GM23338 (cell line): ENCODE measurements at regions not wholly inside any gene's neighbourhood (a gene's known extent, or its start where the extent isn't known, plus 50 kb on each side); places are given as distances from the start of the nearest gene placed in this dataset.

Experiments used
- ATAC-seq: fragments of 200-7000 bp; cut with Tn5 transposase; 3 replicates; pipeline ENCODE4 v1.9.1; 2020
- DNase-seq: peaks from one replicate; pipeline ENCODE4 v3.0.0-alpha.2; 2015; ENCODE audit warnings: low spot score
- H2AFZ ChIP-seq: fragments of 200-600 bp; sonication (generic); 2 replicates; pipeline ENCODE4 v1.8.0; 2016; ENCODE audit warnings: antibody characterized with exemption, mild to moderate bottlenecking, moderate library complexity
- H3F3A ChIP-seq: fragments of 200-600 bp; sonication (generic); replicated peaks from 2 replicates; pipeline ENCODE4 v1.8.0; 2017; ENCODE audit warnings: antibody characterized with exemption, mixed run types, low read depth
- H3K27ac ChIP-seq: fragments of 200-600 bp; sonication (generic); 2 replicates; pipeline ENCODE4 v1.6.1; 2016; ENCODE audit warnings: low read depth
- H3K27me3 ChIP-seq: fragments of 200-600 bp; sonication (generic); 2 replicates; pipeline ENCODE4 v1.8.0; 2016; ENCODE audit warnings: mild to moderate bottlenecking, mixed run types, moderate library complexity; ENCODE audit not compliant: insufficient read depth
- H3K36me3 ChIP-seq: fragments of 200-600 bp; sonication (generic); 2 replicates; pipeline ENCODE4 v1.8.0; 2016; ENCODE audit warnings: mild to moderate bottlenecking; ENCODE audit not compliant: insufficient read depth
- H3K4me1 ChIP-seq: fragments of 200-600 bp; sonication (generic); 2 replicates; pipeline ENCODE4 v1.8.0; 2016; ENCODE audit warnings: mild to moderate bottlenecking, moderate library complexity; ENCODE audit not compliant: insufficient read depth
- H3K4me2 ChIP-seq: fragments of 200-600 bp; sonication (generic); 2 replicates; pipeline ENCODE4 v1.7.1; 2017; ENCODE audit warnings: mixed run types
- H3K4me3 ChIP-seq: fragments of 200-600 bp; sonication (generic); 2 replicates; pipeline ENCODE4 v1.6.1; 2016; ENCODE audit warnings: mixed run types
- H3K79me2 ChIP-seq: fragments of 200-600 bp; sonication (generic); replicated peaks from 2 replicates; pipeline ENCODE4 v1.8.0; 2017; ENCODE audit warnings: mild to moderate bottlenecking; ENCODE audit not compliant: insufficient read depth
- H3K9me2 ChIP-seq: fragments of 200-600 bp; sonication (generic); 2 replicates; pipeline ENCODE4 v1.8.0; 2017; ENCODE audit not compliant: insufficient read depth
- H4K20me1 ChIP-seq: fragments of 200-600 bp; sonication (generic); replicated peaks from 2 replicates; pipeline ENCODE4 v1.8.0; 2017; ENCODE audit warnings: mild to moderate bottlenecking; ENCODE audit not compliant: insufficient read depth
- H3K27ac Mint-ChIP-seq: 2 replicates; pipeline ENCODE4 v1.8.0; 2020; ENCODE audit warnings: inconsistent platforms, mild to moderate bottlenecking, moderate library complexity, mixed read lengths
- H3K27me3 Mint-ChIP-seq: 3 replicates; pipeline ENCODE4 v1.8.0; 2022; ENCODE audit warnings: low read depth, mild to moderate bottlenecking, moderate library complexity, mixed read lengths, inconsistent platforms; ENCODE audit not compliant: insufficient read depth, poor library complexity
- H3K36me3 Mint-ChIP-seq: 3 replicates; pipeline ENCODE4 v1.8.0; 2021; ENCODE audit warnings: low read depth, mild to moderate bottlenecking, inconsistent platforms, moderate library complexity, mixed read lengths
- H3K4me1 Mint-ChIP-seq: 3 replicates; pipeline ENCODE4 v1.8.0; 2020; ENCODE audit warnings: mild to moderate bottlenecking, inconsistent platforms, mixed read lengths
- H3K4me3 Mint-ChIP-seq: 3 replicates; pipeline ENCODE4 v1.8.0; 2021; ENCODE audit warnings: moderate library complexity, mild to moderate bottlenecking, inconsistent platforms, mixed read lengths
- H3K9me3 Mint-ChIP-seq: 3 replicates; pipeline ENCODE4 v1.8.0; 2020; ENCODE audit warnings: moderate library complexity, mild to moderate bottlenecking, inconsistent platforms, mixed read lengths
- CREB1 ChIP-seq: fragments of 250-450 bp; sonication (Bioruptor Pico); IDR thresholded peaks from 2 replicates; pipeline ENCODE4 v1.5.0; 2020; ENCODE audit warnings: low read depth, mild to moderate bottlenecking, moderate library complexity
- CTCF ChIP-seq, 2 experiments: fragments of 200-600 bp in 1 of 2; sonication (generic) in 1 of 2; conservative IDR thresholded peaks; 2 replicates each; pipeline versions ENCODE4 v1.5.1 to v1.6.1; 2016 to 2017; ENCODE audit warnings: antibody characterized with exemption in 2 of 2, low read depth in 2 of 2, mild to moderate bottlenecking in 2 of 2, moderate library complexity in 1 of 2
- ETS1 ChIP-seq: IDR thresholded peaks from 2 replicates; pipeline ENCODE4 v1.6.1; 2016; ENCODE audit warnings: antibody characterized with exemption
- EZH2 ChIP-seq: fragments of 200-600 bp; sonication (generic); IDR thresholded peaks from one replicate; pipeline ENCODE4 v1.8.0; 2017; ENCODE audit warnings: antibody characterized with exemption, mild to moderate bottlenecking, low read depth; ENCODE audit not compliant: unreplicated experiment
- EZH2phosphoT487 ChIP-seq: fragments of 200-600 bp; sonication (generic); IDR thresholded peaks from one replicate; pipeline ENCODE4 v1.8.1; 2018; ENCODE audit warnings: antibody characterized with exemption; ENCODE audit not compliant: unreplicated experiment
- JUNB ChIP-seq: IDR thresholded peaks from one replicate; pipeline ENCODE4 v1.6.1; 2016; ENCODE audit warnings: antibody characterized with exemption; ENCODE audit not compliant: unreplicated experiment
- NANOG ChIP-seq: IDR thresholded peaks from 2 replicates; pipeline ENCODE4 v1.6.1; 2016; ENCODE audit warnings: antibody characterized with exemption, borderline replicate concordance
- POLR2AphosphoS5 ChIP-seq: IDR thresholded peaks from 2 replicates; pipeline ENCODE4 v1.6.1; 2016; ENCODE audit warnings: antibody characterized with exemption, low read depth
- REST ChIP-seq: IDR thresholded peaks from one replicate; pipeline ENCODE4 v1.6.1; 2018; ENCODE audit warnings: antibody characterized with exemption; ENCODE audit not compliant: unreplicated experiment
- STAT1 ChIP-seq: IDR thresholded peaks from one replicate; pipeline ENCODE4 v1.6.1; 2016; ENCODE audit warnings: antibody characterized with exemption; ENCODE audit not compliant: unreplicated experiment
- ZNF114 ChIP-seq: fragments of 250-450 bp; sonication (Bioruptor Pico); IDR thresholded peaks from 2 replicates; pipeline ENCODE4 v1.5.0; 2020; ENCODE audit warnings: mild to moderate bottlenecking, moderate library complexity

- TF ChIP-seq CREB1 (CRISPR knock-in tag) (no peak), STAT1 (no peak), CTCF (conservative IDR thresholded peaks at IDR 0.05; ENCODE audit: low read depth in 2 of 2) (no peak)
Measured at GRCh38 chr3:107441617-107442016, 64.4 kb downstream of the CCDC54 start (continued).

GRCh38 chr3:107443461-107443860 lies 66.2 kb downstream of the CCDC54 start:
- H3K36me3 ChIP-seq, result no peaks in the 10 kb centered on the region
- DNase-seq, result no peak
- no peak for ATAC-seq
- H3K27me3 ChIP-seq, result no peaks in the 10 kb centered on the region
- Mint-ChIP-seq H3K27me3 (no peaks in the 10 kb centered on the region), H3K9me3 (no peaks in the 10 kb centered on the region), H3K36me3 (no peaks in the 10 kb centered on the region), H3K4me3 (no peak overlapping the region), H3K4me1 (peaks cover 7% of the 10 kb centered on the region; the same call in 1 of the 3 replicates), H3K27ac (no peak overlapping the region)
- H3K4me1 ChIP-seq, result peaks cover 3% of the 10 kb centered on the region; the same call in 1 of the 2 replicates
- no peaks in the 10 kb centered on the region for H4K20me1 ChIP-seq
- H3F3A ChIP-seq, result no peaks in the 10 kb centered on the region
- H3K4me3 ChIP-seq, result no peak overlapping the region
- no peak overlapping the region for H3K27ac ChIP-seq
- H3K9me2 ChIP-seq, result no peaks in the 10 kb centered on the region
- no peak overlapping the region for H3K4me2 ChIP-seq
- H2AFZ ChIP-seq, result no peak overlapping the region
- no peaks in the 10 kb centered on the region for H3K79me2 ChIP-seq
- TF ChIP-seq STAT1 (no peak), CTCF (conservative IDR thresholded peaks at IDR 0.05; ENCODE audit: low read depth in 2 of 2) (no peak), CREB1 (CRISPR knock-in tag) (no peak), NANOG (no peak), ETS1 (no peak), REST (no peak), POLR2AphosphoS5 (no peak), ZNF114 (CRISPR knock-in tag) (no peak), EZH2 (no peak), EZH2phosphoT487 (no peak), JUNB (no peak)
